Activated CD8-positive, alpha-beta T cell treated with anti-CD3 and anti-CD28 coated beads, Interleukin-2, amount 10 ng/mL, durations not matched to agents 7 days and 5 days (primary cell): ENCODE measurements at regions not wholly inside any gene's neighbourhood (a gene's known extent, or its start where the extent isn't known, plus 50 kb on each side); places are given as distances from the start of the nearest gene placed in this dataset.
"Not testable (repeated sequence)": the region's sequence is repeated elsewhere in the genome, so short reads cannot be mapped to it uniquely, and the experiment has no call there.

ENCODE experiments used
- ATAC-seq: fragments of 150-1000 bp; cut with Tn5 transposase; one replicate; pipeline ENCODE4 v1.10.0; 2021; ENCODE audit warnings: moderate library complexity
- CTCF ChIA-PET: fragments of 350-600 bp; sonication (Branson Sonifier 250); formaldehyde crosslinking; loops from one replicate; lab custom pipeline; 2021; ENCODE audit warnings: antibody characterized with exemption; lab: Charles Lee
- POLR2A ChIA-PET: fragments of 350-600 bp; sonication (Branson Sonifier 250); formaldehyde crosslinking; loops from one replicate; lab custom pipeline; 2021; ENCODE audit warnings: antibody characterized with exemption; lab: Charles Lee
- DNase-seq: peaks from one replicate; pipeline ENCODE4 v3.0.0-alpha.2; 2020
- H3K27ac Mint-ChIP-seq: one replicate; pipeline ENCODE4 v1.8.0; 2021; ENCODE audit warnings: mild to moderate bottlenecking, mixed read lengths
- H3K27me3 Mint-ChIP-seq: one replicate; pipeline ENCODE4 v1.8.0; 2021; ENCODE audit warnings: low read depth, mixed read lengths
- H3K36me3 Mint-ChIP-seq: one replicate; pipeline ENCODE4 v1.8.0; 2021; ENCODE audit warnings: low read depth, mixed read lengths
- H3K4me1 Mint-ChIP-seq: one replicate; pipeline ENCODE4 v1.8.0; 2021; ENCODE audit warnings: low read depth, mixed read lengths
- H3K4me3 Mint-ChIP-seq: one replicate; pipeline ENCODE4 v1.8.0; 2021; ENCODE audit warnings: mild to moderate bottlenecking, mixed read lengths
- H3K9me3 Mint-ChIP-seq: one replicate; pipeline ENCODE4 v1.8.0; 2022; ENCODE audit warnings: mixed read lengths; ENCODE audit not compliant: insufficient read depth

- Mint-ChIP-seq H3K27me3 (peaks cover 16% of the 10 kb centered on the region), H3K4me1 (peaks cover 4% of the 10 kb centered on the region), H3K36me3 (no peaks in the 10 kb centered on the region), H3K27ac (no peak overlapping the region), H3K9me3 (no peaks in the 10 kb centered on the region), H3K4me3 (no peak overlapping the region)
- ChIA-PET POLR2A (no interaction called here), CTCF (no interaction called here)
- no peak for DNase-seq
- ATAC-seq = no peak
These were observed 52.3 kb upstream of the PTPN12 start for GRCh38 chr7:77484785-77485184.

GRCh38 chr7:77482015-77482414 lies 55.1 kb upstream of the PTPN12 start:
- H3K4me3 Mint-ChIP-seq = no peak overlapping the region
- no peaks in the 10 kb centered on the region for H3K36me3 Mint-ChIP-seq
- H3K9me3 Mint-ChIP-seq = no peaks in the 10 kb centered on the region
- DNase-seq (no peak), ATAC-seq (no peak)
- ChIA-PET CTCF (no interaction called here), POLR2A (no interaction called here)
- H3K4me1 Mint-ChIP-seq = peaks cover 4% of the 10 kb centered on the region
- H3K27ac Mint-ChIP-seq = no peak overlapping the region
- peaks cover 10% of the 10 kb centered on the region for H3K27me3 Mint-ChIP-seq

- Mint-ChIP-seq H3K9me3 (no peaks in the 10 kb centered on the region), H3K36me3 (no peaks in the 10 kb centered on the region), H3K4me3 (no peak overlapping the region), H3K4me1 (peaks cover 4% of the 10 kb centered on the region), H3K27ac (no peak overlapping the region), H3K27me3 (peaks cover 10% of the 10 kb centered on the region)
- CTCF ChIA-PET = no interaction called here
- ATAC-seq (no peak), DNase-seq (no peak)
- POLR2A ChIA-PET = no interaction called here
These were observed 55.5 kb upstream of the PTPN12 start for GRCh38 chr7:77481615-77482014.

- POLR2A ChIA-PET, ATAC-seq, H3K9me3 Mint-ChIP-seq, H3K27ac Mint-ChIP-seq, CTCF ChIA-PET, H3K27me3 Mint-ChIP-seq, DNase-seq, H3K4me3 Mint-ChIP-seq, H3K4me1 Mint-ChIP-seq, H3K36me3 Mint-ChIP-seq: not testable (repeated sequence)
These were observed 56.9 kb upstream of the PTPN12 start for GRCh38 chr7:77480102-77480627.

DNA sequence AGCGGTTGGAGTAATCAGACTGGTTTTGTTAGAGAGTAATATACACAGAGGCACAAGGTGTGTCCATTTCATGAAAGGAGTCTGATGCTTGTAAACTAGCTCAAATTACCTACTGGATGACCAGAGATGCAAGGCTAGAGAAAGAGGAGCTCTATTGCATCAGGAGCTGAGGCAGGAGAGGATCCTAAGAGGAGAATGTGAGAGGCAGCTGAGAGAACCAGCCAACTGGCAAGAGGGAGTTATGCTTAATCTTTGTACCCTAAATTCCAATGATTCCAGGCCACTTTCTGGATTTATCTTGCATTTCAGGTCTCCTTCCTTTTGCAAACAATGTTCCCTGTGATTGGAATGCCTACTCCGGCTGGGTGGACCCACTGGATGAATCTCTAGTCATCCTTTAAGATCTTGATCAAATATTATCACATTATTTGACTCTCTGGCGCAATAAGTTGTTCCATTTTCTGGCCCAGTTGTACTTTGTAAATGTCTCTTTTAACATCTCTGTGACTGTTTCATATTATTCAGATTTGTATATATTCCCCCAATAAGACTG lies 57.5 kb upstream of the PTPN12 start:
- POLR2A ChIA-PET = no interaction called here
- no peak for ATAC-seq
- Mint-ChIP-seq H3K27me3 (no peaks in the 10 kb centered on the region), H3K9me3 (no peaks in the 10 kb centered on the region), H3K27ac (no peak overlapping the region), H3K4me1 (peaks cover 4% of the 10 kb centered on the region), H3K36me3 (no peaks in the 10 kb centered on the region), H3K4me3 (no peak overlapping the region)
- CTCF ChIA-PET = no interaction called here
- DNase-seq = no peak

DNA sequence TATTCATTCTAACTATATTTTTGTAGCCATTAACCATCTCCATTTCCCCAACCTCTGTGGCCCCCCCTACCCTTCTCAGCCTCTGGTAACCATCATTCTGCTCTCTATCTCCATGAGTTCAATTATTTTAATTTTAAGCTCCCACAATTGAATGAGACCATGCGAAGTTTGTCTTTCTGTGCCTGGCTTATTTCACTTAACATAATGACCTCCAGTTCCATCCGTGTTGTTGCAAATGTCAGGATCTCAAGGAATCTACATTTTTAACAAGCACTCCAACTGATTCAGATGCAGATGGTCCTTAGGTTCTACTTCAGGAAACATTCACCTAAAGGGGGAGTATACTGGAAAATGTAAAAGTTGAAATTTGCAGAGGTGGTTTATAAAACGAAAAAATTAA lies 60.2 kb upstream of the PTPN12 start:
- ChIA-PET CTCF (no interaction called here), POLR2A (no interaction called here)
- no peaks in the 10 kb centered on the region for H3K27me3 Mint-ChIP-seq
- H3K9me3 Mint-ChIP-seq = no peaks in the 10 kb centered on the region
- no peak overlapping the region for H3K27ac Mint-ChIP-seq
- no peak overlapping the region for H3K4me3 Mint-ChIP-seq
- no peaks in the 10 kb centered on the region for H3K36me3 Mint-ChIP-seq
- ATAC-seq = no peak
- DNase-seq = no peak
- H3K4me1 Mint-ChIP-seq = peaks cover 4% of the 10 kb centered on the region

GRCh38 chr7:77475181-77475580 lies 59.0 kb upstream of the GSAP start:
- Mint-ChIP-seq H3K4me3 (no peak overlapping the region), H3K9me3 (no peaks in the 10 kb centered on the region), H3K4me1 (no peaks in the 10 kb centered on the region), H3K27me3 (no peaks in the 10 kb centered on the region), H3K27ac (no peak overlapping the region), H3K36me3 (no peaks in the 10 kb centered on the region)
- POLR2A ChIA-PET = no interaction called here
- DNase-seq = no peak
- CTCF ChIA-PET = no interaction called here
- no peak for ATAC-seq

DNA sequence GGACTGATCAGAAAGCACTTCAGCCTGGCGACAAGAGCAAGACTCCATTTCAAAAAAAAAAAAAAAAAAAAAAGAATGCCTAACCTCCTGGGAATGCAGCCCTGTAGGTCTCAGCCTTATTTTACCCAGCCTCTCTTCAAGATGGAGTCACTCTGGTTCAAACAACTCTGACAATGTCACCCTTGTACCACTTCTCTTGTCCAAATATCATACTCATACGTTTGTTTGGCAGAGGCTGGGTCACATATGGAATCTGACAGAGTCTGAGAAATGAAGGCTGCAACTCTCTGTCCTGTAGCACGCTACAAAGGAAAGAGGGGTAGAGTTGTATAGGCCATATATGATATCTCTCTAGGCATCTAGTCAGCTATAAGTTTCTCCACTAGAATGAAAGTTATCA lies 58.6 kb upstream of the GSAP start:
- H3K4me1 Mint-ChIP-seq = no peaks in the 10 kb centered on the region
- no peaks in the 10 kb centered on the region for H3K9me3 Mint-ChIP-seq
- DNase-seq (no peak), ATAC-seq (no peak)
- no peak overlapping the region for H3K27ac Mint-ChIP-seq
- no peak overlapping the region for H3K4me3 Mint-ChIP-seq
- no peaks in the 10 kb centered on the region for H3K27me3 Mint-ChIP-seq
- POLR2A ChIA-PET = no interaction called here
- CTCF ChIA-PET = no interaction called here
- no peaks in the 10 kb centered on the region for H3K36me3 Mint-ChIP-seq

- H3K36me3 Mint-ChIP-seq = no peaks in the 10 kb centered on the region
- no peaks in the 10 kb centered on the region for H3K27me3 Mint-ChIP-seq
- ChIA-PET CTCF (interaction anchor here (1.6 kb wide), 1 partner anchor 104 kb away, joined by 4 read pairs; no protein-coding TSS in a partner anchor), POLR2A (no interaction called here)
- H3K9me3 Mint-ChIP-seq = no peaks in the 10 kb centered on the region
- no peak overlapping the region for H3K4me3 Mint-ChIP-seq
- no peak for DNase-seq
- no peaks in the 10 kb centered on the region for H3K4me1 Mint-ChIP-seq
- no peak for ATAC-seq
- H3K27ac Mint-ChIP-seq = no peak overlapping the region
These were observed 57.3 kb upstream of the GSAP start for GRCh38 chr7:77473229-77474005.

GRCh38 chr7:77469927-77470326 lies 53.8 kb upstream of the GSAP start:
- H3K4me3 Mint-ChIP-seq = no peak overlapping the region
- no peaks in the 10 kb centered on the region for H3K4me1 Mint-ChIP-seq
- DNase-seq = no peak
- no peak overlapping the region for H3K27ac Mint-ChIP-seq
- ChIA-PET POLR2A (no interaction called here), CTCF (no interaction called here)
- H3K36me3 Mint-ChIP-seq = no peaks in the 10 kb centered on the region
- no peak for ATAC-seq
- H3K9me3 Mint-ChIP-seq = no peaks in the 10 kb centered on the region
- no peaks in the 10 kb centered on the region for H3K27me3 Mint-ChIP-seq

- Mint-ChIP-seq H3K27me3 (peaks cover 3% of the 10 kb centered on the region), H3K9me3 (no peaks in the 10 kb centered on the region), H3K36me3 (no peaks in the 10 kb centered on the region), H3K27ac (no peak overlapping the region), H3K4me1 (no peaks in the 10 kb centered on the region), H3K4me3 (no peak overlapping the region)
- POLR2A ChIA-PET = no interaction called here
- CTCF ChIA-PET = no interaction called here
- no peak for ATAC-seq
- no peak for DNase-seq
These were observed 51.3 kb upstream of the GSAP start for GRCh38 chr7:77467408-77467807.

- Mint-ChIP-seq H3K27ac (no peak overlapping the region), H3K27me3 (peaks cover 4% of the 10 kb centered on the region), H3K9me3 (no peaks in the 10 kb centered on the region), H3K4me1 (no peaks in the 10 kb centered on the region), H3K36me3 (no peaks in the 10 kb centered on the region), H3K4me3 (no peak overlapping the region)
- ATAC-seq (no peak), DNase-seq (no peak)
- ChIA-PET POLR2A (no interaction called here), CTCF (no interaction called here)
These were observed 50.3 kb upstream of the GSAP start for GRCh38 chr7:77466450-77466849.
